GM11168 (cell line): ENCODE measurements at regions not wholly inside any gene's neighbourhood (a gene's known extent, or its start where the extent isn't known, plus 50 kb on each side); places are given as distances from the start of the nearest gene placed in this dataset.
"Not testable (repeated sequence)": the region's sequence is repeated elsewhere in the genome, so short reads cannot be mapped to it uniquely, and the experiment has no call there.

Experiments used
- in situ Hi-C: fragments of 300-500 bp; cut with MboI; formaldehyde crosslinking; loops from one replicate; pipeline ENCODE4 v1.12.0; 2022; ENCODE audit warnings: low sequenced_read_pairs; ENCODE audit not compliant: unreplicated experiment

- in situ Hi-C loops = no loop called here
These were observed 1384.3 kb upstream of the WWC1 start for GRCh38 chr5:166906991-166907713.

DNA sequence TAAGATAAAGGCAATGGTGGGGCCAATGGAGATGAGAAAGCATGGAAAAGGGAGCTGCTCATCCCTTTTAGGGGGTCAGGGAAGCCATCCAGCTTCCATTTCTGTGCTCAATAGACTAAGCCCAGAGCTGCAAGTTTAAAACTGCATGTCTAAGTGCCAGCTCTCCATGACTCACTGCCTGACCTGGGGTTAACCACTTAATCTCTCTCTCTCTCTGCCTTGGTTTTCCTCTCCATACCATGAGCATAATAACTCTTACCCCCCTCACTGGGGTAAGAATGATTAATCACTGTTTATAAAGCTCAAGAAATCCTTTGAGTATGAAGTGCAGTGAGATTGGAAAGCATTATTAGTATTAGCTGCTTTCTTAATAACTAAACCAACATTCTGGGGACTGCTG, 1382.4 kb upstream of the WWC1 start:
- in situ Hi-C loops = no loop called here

- in situ Hi-C loops = no loop called here
These were observed 1381.5 kb upstream of the WWC1 start for GRCh38 chr5:166909926-166910325.

DNA sequence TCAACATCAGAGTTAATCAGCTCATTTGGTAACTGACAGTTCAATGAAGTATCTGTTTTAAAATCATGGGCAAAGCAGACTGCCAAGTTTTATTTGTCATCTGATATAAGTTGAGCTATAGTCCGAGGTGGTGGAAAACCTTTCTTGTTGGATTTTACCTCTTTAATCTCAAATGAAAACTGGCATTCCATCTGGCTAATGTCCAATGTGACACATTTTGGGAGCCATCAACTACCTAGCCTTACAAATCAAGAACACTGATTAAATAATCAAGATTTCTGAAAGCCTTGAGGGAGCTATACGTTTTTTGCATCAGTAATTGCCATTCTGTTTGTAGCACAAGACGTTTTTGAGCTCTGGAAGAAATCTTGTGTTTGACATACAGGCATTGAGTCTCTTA, 1380.5 kb upstream of the WWC1 start:
- in situ Hi-C loops = no loop called here

- in situ Hi-C loops = no loop called here
These were observed 1375.4 kb upstream of the WWC1 start for GRCh38 chr5:166916021-166916420.

GRCh38 chr5:166926138-166926537, 1365.3 kb upstream of the WWC1 start:
- in situ Hi-C loops = no loop called here

GRCh38 chr5:166926806-166927475, 1364.5 kb upstream of the WWC1 start:
- in situ Hi-C loops = not testable (repeated sequence)

GRCh38 chr5:166936351-166936750, 1355.1 kb upstream of the WWC1 start:
- in situ Hi-C loops = no loop called here

DNA sequence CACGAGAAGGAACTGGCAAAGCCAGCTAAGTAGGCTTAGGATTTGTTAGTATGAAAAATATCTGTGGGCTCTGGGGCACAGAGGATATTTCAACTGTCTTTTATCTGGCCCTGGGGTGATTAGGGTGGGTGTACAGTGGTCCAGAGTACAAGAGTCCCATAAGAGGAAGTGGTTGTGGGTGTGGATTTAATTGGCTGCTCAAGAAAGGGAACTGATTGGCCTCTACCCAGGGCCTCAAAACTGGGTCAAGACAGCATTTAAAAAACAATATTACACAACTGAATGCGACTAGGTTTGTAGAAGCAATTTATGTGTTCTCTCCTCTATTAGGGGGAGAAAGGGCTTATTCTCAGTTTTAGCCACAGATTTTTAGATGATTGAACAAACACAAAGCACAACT, 1353.4 kb upstream of the WWC1 start:
- in situ Hi-C loops = no loop called here

GRCh38 chr5:166942948-166943347, 1348.5 kb upstream of the WWC1 start:
- in situ Hi-C loops = no loop called here

DNA sequence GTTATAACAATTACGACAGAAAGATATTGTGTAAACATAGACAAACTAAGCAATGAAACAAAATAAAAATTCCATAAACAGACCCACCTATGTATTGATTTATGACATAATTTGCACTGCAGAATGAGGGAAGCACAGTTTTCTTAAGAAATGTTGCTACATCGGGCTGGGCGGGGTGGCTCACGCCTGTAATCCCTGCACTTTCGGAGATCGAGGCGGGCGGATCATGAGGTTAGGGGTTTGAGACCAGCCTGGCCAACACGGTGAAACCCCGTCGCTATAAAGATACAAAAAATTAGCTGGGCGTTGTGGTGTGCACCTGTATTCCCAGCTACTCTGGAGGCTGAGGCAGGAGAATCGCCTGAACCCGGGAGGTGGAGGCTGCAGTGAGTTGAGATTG, 1344.4 kb upstream of the WWC1 start:
- in situ Hi-C loops = no loop called here

DNA sequence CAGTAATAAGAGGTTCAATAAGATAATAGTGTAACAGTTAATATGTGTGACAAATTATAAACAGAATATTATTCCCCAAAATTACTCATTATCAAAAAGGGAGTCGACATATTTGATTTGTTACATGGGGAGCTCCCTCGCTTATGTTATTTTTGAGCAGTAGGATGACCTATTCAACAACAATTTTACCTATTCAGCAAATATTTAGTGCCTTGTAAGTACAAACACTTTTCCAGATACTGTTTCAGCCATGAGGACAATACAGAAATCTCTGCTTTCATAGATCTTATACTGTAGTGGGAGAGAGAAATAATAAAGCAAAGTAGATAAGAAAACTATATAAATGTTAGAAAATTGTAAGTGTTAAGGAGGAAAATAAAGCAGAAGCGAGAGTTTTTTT, 1342.8 kb upstream of the WWC1 start:
- in situ Hi-C loops = no loop called here

DNA sequence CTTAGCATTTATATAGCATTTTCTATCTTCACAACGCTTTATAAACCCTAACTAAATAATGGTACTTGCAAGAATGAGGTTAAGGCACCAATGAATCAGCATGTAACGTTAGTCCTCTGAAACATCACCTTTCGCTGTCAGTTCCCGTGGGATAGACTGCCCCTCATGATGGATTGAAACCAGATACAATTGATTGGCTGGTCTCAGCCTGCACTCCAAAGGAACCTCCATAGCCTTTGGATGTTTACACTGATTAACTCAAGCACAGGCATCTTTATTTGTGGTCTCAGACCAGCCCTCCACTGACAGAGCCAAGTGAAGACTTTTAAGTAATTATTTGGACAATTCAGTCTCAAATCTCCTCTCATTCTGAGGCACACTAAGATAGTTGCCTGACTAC, 1339.4 kb upstream of the WWC1 start:
- in situ Hi-C loops = no loop called here

DNA sequence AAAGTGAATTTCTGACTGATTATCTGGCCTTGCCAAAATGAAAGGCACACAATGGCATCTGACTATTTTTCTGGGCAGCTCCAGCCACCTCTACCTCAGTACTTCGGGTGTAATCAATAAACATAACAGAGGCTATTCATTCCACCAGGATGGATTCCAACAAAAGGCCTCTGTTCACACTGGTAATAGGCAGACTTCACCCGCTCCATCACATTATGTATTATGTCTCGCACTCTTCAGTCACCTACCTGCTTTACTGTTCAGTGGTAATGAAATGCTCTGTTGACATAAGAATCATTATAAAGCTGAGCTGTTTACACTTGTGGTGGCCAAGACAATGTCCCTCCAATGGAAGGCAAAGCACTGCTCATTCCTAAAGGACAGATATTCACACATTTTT, 1333.7 kb upstream of the WWC1 start:
- in situ Hi-C loops = no loop called here

DNA sequence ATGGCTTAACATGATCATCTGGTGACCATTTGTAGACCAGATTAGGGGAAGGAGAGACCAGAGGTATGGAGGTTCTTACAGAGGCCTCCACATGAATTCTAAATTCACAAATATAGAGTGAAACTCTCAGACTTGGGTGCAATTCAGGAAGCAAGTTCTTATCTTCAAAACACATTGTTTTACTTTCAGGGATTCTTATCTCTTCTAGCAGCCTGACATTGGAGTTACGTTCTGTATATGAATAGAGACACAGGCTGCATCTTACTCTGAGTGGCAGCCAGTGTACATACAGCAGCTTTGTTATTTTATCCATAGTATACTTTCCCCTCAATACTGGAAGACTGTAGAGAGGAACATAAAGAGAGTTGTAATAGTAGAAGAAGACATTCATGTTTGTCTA, 1331.7 kb upstream of the WWC1 start:
- in situ Hi-C loops = no loop called here

DNA sequence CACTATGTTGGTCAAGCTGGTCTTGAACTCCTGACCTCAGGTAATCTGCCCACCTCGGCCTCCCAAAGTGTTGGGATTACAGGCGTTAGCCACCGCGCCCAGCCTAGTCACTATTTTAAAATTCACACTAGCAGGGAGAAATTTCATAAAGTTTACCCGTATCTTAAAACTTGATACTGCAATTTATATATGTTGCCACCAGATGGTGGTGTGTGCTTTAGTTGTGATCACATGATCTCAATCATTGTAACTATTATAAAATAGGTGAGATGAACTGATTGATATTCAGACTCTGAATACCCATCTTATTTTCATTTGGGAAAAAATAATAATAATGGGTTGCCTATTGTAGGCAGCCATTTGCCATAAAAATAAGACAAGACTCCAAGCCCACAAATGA, 1330.4 kb upstream of the WWC1 start:
- in situ Hi-C loops = no loop called here

DNA sequence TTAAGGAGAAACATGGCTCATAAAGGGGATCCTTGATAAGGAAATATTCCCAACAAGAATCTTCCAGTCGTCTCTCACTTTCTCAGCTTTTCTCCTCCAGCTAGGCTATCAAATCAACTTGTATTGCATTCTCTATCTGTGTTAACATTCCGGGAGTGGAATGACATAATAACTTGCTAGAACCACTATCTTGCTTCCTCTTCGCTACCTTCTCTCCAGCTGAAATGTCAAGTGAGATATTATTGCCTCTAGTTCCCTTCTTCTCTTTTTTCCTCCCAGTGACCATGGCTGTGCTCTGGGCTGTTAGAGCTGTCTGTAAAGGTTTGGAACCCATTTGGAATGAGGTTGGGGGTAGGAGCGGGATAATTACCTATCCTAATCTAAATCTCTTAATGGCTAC, 1329.5 kb upstream of the WWC1 start:
- in situ Hi-C loops = no loop called here

GRCh38 chr5:166962461-166962860, 1329.0 kb upstream of the WWC1 start:
- in situ Hi-C loops = no loop called here

GRCh38 chr5:166963596-166963995, 1327.8 kb upstream of the WWC1 start:
- in situ Hi-C loops = no loop called here

GRCh38 chr5:166977911-166978422, 1313.5 kb upstream of the WWC1 start:
- in situ Hi-C loops = no loop called here

DNA sequence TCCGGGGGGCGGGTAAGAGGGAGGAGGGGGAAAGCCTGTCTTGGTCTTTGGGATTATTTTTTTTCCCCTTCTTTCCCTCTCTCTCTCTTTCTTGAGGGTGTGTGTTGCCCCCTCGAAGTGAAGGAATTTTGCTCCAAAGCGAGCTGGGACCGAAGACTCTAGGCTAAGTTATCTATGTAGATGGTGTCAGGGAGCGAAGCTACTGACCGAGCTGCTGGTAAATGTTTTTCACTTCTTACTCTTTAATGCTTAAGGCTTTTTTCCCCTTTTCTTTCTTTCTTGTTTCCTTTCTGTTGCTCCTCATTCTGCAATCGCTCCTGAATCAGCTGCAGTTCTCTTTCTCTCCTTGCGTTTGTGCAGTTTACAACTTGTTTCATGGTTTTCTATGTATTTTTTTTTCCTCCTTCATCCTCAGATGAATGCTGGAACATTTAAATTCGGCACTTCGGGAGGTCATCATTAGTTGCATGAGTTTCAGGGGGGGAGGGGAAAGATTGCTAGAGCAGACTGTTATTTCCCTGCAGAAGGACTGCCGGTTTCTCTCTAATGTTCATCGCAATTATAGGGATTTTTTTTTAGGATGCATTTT, 1312.0 kb upstream of the WWC1 start:
- in situ Hi-C loops = no loop called here

DNA sequence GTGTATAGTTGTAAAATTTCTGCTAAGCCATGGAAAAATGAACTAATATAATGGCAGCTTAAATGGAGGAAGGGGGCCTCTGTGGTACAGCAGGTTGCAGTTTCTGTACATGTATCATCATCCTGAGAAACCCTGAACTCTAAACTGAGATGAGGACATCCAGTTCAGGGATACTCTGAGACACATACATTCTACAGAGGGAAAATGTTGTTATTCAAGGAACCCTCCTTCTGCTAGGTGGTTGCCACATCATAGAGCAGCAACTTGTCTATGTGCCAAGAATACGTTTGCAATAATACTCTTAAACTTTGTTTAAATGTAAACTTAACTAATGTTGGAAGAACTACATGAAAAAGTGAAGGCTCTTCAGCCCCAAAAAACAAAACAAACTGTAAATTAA, 1310.8 kb upstream of the WWC1 start:
- in situ Hi-C loops = no loop called here
